Uterus (tissue), 2 donors: ENCODE measurements at regions not wholly inside any gene's neighbourhood (a gene's known extent, or its start where the extent isn't known, plus 50 kb on each side); places are given as distances from the start of the nearest gene placed in this dataset.

Experiments used
- CTCF ChIP-seq, 4 experiments: fragments of 200-600 bp in 2 of 4; fragments of 450-650 bp in 2 of 4; sonication (generic) in 2 of 4; IDR thresholded peaks; one replicate each; pipeline ENCODE4 v1.5.1; 2016 to 2019; ENCODE audit warnings: antibody characterized with exemption in 4 of 4, mild to moderate bottlenecking in 2 of 4, moderate library complexity in 1 of 4
- POLR2A ChIP-seq, 2 donors: fragments of 450-650 bp; IDR thresholded peaks; one replicate each; pipeline ENCODE4 v1.6.1; 2016; ENCODE audit warnings: antibody characterized with exemption in 2 of 2, mild to moderate bottlenecking in 1 of 2, moderate library complexity in 1 of 2

- TF ChIP-seq CTCF (IDR thresholded peaks at IDR 0.05) (no peak), POLR2A (IDR thresholded peaks at IDR 0.05) (no peak)
These were observed 224.8 kb downstream of the DACT1 start for GRCh38 chr14:58862416-58863160.
